Aorta (tissue), 5 donors: ENCODE measurements at regions not wholly inside any gene's neighbourhood (a gene's known extent, or its start where the extent isn't known, plus 50 kb on each side); places are given as distances from the start of the nearest gene placed in this dataset.
"Not testable (repeated sequence)": the region's sequence is repeated elsewhere in the genome, so short reads cannot be mapped to it uniquely, and the experiment has no call there.

Experiments used
- ATAC-seq: fragments of 200-7000 bp; cut with Tn5 transposase; one replicate; pipeline ENCODE4 v1.9.1; 2022; ENCODE audit warnings: moderate library complexity; ENCODE audit not compliant: low FRiP score
- DNase-seq, 2 donors: peaks; one replicate each; pipeline ENCODE4 v3.0.0-alpha.2; 2020
- H3K27ac ChIP-seq, 2 donors: one replicate each; pipeline ENCODE4 v1.5.1; 2013; ENCODE audit warnings: low read length in 2 of 2, mild to moderate bottlenecking in 2 of 2, moderate library complexity in 2 of 2, control low read depth in 1 of 2, inconsistent platforms in 1 of 2, low read depth in 1 of 2
- H3K27me3 ChIP-seq, 2 donors: one replicate each; pipeline ENCODE4 v1.6.1; 2013; ENCODE audit warnings: control low read depth in 1 of 2, low read length in 1 of 2, mild to moderate bottlenecking in 1 of 2, moderate library complexity in 1 of 2; ENCODE audit not compliant: insufficient read depth in 2 of 2, control insufficient read depth in 1 of 2
- H3K36me3 ChIP-seq, 2 donors: one replicate each; pipeline ENCODE4 v1.6.1; 2013; ENCODE audit warnings: control low read depth in 1 of 2, low read length in 1 of 2, mild to moderate bottlenecking in 1 of 2; ENCODE audit not compliant: insufficient read depth in 2 of 2, control insufficient read depth in 1 of 2
- H3K4me1 ChIP-seq, 2 donors: one replicate each; pipeline ENCODE4 v1.6.1; 2013; ENCODE audit warnings: low read length in 2 of 2, control low read depth in 1 of 2, mild to moderate bottlenecking in 1 of 2, moderate library complexity in 1 of 2; ENCODE audit not compliant: insufficient read depth in 2 of 2, control insufficient read depth in 1 of 2
- H3K4me3 ChIP-seq, 2 donors: one replicate each; pipeline ENCODE4 v1.5.1; 2013; ENCODE audit warnings: low read length in 2 of 2, control low read depth in 1 of 2, mild to moderate bottlenecking in 1 of 2
- H3K9me3 ChIP-seq: one replicate; pipeline ENCODE4 v1.6.1; 2013; ENCODE audit warnings: mild to moderate bottlenecking, low read length; ENCODE audit not compliant: control insufficient read depth
- WGBS, 2 donors: extraction: QIAGEN DNeasy Blood & Tissue Kit; methylation state at CpG; one replicate each; pipeline ENCODE4 v1.1.7; 2013; 5-methylcytosine and 5-hydroxymethylcytosine counted together
- intact Hi-C, 2 donors: fragments of 100-400 bp; cut with DNase I; formaldehyde crosslinking; loops; one replicate each; pipeline versions ENCODE4 v1.14.2 to v1.15.0; 2022
- donor health status: healthy with polysubstance abuse.
- donor health status: Bipolar disorder and iron deficiency.
- donor health status: DM: no; HTN: no; CAD: no.
- donor health status: DM: no; HTN: no; CAD: no.
- donor health status: DM: yes; HTN: yes; CAD: no.

DNA sequence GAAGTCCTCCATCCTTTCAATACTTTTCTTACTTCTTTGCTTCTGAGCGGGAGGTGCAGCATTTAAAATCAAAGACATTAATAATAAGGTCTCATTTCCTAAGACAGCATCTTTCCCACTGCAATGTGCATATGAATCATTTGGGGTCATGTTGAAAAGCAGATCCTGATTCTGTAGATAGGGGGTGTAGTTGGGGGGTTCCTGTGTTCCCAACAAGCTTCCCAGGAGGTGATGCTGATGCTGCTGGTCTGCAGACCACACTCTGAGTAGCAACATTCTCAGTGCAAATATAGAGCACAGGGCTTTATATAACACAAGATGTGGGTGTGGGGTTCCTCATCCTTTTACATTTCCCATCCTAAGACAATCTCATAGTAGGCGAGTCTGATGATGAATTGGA lies 126.5 kb upstream of the PALM2AKAP2 start:
- no peak overlapping the region for H3K27ac ChIP-seq
- H3K9me3 ChIP-seq, result no peaks in the 10 kb centered on the region
- no peaks in the 10 kb centered on the region for H3K27me3 ChIP-seq
- ATAC-seq (no peak), DNase-seq (no peak)
- intact Hi-C loops, result loop anchor here (1.0 to 5.0 kb wide), 2 partner anchors 79 to 81 kb away; no protein-coding TSS in a partner anchor
- no peaks in the 10 kb centered on the region for H3K36me3 ChIP-seq
- WGBS, 2 donors, result 71 to 75% methylated on average over 2 of the region's 2 CpGs
- H3K4me1 ChIP-seq, result no peaks in the 10 kb centered on the region
- H3K4me3 ChIP-seq, result no peak overlapping the region

DNA sequence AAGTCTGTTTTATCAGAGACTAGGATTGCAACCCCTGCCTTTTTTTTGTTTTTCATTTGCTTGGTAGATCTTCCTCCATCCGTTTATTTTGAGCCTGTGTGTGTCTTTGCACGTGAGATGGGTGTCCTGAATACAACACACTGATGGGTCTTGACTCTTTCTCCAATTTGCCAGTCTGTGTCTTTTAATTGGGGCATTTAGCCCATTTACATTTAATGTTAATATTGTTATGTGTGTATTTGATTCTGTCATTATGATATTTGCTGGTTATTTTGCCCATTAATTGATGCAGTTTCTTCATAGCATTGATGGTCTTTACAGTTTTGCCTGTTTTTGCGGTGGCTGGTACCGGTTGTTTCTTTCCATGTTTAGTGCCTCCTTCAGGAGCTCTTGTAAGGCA lies 116.0 kb upstream of the PALM2AKAP2 start:
- H3K4me3 ChIP-seq, ATAC-seq, H3K27me3 ChIP-seq, DNase-seq, H3K36me3 ChIP-seq, intact Hi-C loops, H3K9me3 ChIP-seq, H3K4me1 ChIP-seq, H3K27ac ChIP-seq: not testable (repeated sequence)
- 89 to 93% methylated on average over 4 of the region's 4 CpGs for WGBS, 2 donors

DNA sequence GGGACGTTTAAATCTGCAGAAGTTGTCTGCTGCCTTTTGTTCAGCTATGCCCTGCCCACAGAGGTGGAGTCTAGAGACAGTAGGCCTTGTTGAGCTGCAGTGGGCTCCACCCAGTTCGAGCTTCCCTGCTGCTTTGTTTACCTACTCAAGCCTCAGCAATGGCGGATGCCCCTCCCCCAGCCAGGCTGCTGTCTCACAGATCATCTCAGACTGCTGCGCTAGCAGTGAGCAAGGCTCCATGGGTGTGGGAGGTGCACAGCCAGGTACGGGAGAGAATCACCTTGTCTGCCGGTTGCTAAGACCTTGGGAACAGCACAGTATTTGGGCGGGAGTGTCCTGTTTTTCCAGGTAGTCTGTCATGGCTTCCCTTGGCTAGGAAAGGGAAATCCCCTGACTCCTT lies 114.3 kb upstream of the PALM2AKAP2 start:
- intact Hi-C loops, H3K4me3 ChIP-seq, H3K4me1 ChIP-seq, H3K9me3 ChIP-seq, H3K27ac ChIP-seq, DNase-seq, H3K36me3 ChIP-seq, H3K27me3 ChIP-seq, ATAC-seq: not testable (repeated sequence)
- 85 to 87% methylated on average over 7 of the region's 7 CpGs for WGBS, 2 donors

DNA sequence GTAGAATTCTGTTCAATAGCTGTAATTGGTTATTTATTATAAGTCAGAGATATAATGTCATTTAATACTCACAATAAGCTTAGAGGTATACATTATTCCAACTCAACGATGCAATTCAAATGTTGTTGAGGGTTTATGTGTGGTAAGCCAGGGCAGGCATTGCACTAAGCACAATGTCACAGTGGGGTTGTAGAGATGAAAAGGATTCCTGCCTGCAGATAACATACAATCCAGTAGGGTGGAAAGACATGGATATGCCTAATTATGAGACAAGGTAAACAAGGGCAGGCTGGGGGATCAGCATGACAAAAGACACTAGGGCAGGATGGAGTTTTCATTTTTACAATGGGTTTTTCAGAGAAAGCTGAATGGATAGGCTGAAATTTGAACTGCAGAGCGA lies 98.7 kb upstream of the PALM2AKAP2 start:
- Histone ChIP-seq H3K27ac (no peak overlapping the region), H3K36me3 (no peaks in the 10 kb centered on the region), H3K9me3 (no peaks in the 10 kb centered on the region), H3K27me3 (no peaks in the 10 kb centered on the region), H3K4me1 (no peaks in the 10 kb centered on the region), H3K4me3 (no peak overlapping the region)
- DNase-seq, result no peak
- ATAC-seq, result no peak
- 90% methylated on average over 2 of the region's 2 CpGs for WGBS, 2 donors
- intact Hi-C loops, result no loop called here

DNA sequence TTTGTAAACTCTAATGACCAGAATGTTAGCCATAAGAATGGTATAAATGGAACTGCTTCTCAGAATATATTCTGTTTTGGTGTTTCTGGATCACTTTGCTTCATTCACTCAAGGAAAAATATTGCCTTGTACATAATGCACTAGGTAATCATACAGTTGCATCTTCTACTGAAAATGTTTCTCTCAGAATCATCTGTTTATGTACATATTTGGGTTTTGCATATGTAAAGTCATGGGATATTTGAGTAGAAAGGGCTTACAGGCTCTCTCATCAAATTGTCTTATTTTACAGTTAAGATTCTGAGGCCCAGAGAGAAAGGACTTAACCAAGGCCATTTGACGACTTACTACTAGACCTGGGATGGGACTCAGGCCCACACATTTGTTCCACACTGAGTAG lies 97.8 kb upstream of the PALM2AKAP2 start:
- ATAC-seq (no peak), DNase-seq (no peak)
- no peaks in the 10 kb centered on the region for H3K4me1 ChIP-seq
- no peaks in the 10 kb centered on the region for H3K9me3 ChIP-seq
- no peaks in the 10 kb centered on the region for H3K27me3 ChIP-seq
- 97% methylated on average over 1 of the region's 1 CpG for WGBS, 2 donors
- H3K36me3 ChIP-seq, result no peaks in the 10 kb centered on the region
- H3K4me3 ChIP-seq, result no peak overlapping the region
- intact Hi-C loops, result no loop called here
- H3K27ac ChIP-seq, result no peak overlapping the region

DNA sequence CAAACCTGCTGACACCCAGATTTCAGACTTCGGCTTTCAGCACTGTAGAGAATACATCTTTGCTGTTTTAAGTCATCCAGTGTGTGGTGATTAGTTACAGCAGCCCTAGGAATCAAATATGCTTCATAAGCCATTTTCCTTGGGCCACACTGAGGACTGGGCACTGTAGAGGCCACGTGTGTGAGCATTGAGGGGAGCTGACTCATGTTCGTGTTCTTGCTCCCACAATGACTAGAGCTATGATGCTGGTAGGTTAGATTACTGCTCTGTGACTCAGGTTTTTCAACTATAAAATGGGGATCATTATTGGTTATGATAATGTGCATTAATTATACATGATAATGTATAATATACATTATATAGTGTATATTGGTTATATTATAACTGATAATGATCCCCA lies 96.5 kb upstream of the PALM2AKAP2 start:
- Histone ChIP-seq H3K9me3 (no peaks in the 10 kb centered on the region), H3K4me3 (no peak overlapping the region), H3K4me1 (no peaks in the 10 kb centered on the region), H3K36me3 (no peaks in the 10 kb centered on the region), H3K27me3 (no peaks in the 10 kb centered on the region), H3K27ac (no peak overlapping the region)
- ATAC-seq (no peak), DNase-seq (no peak)
- intact Hi-C loops, result no loop called here
- WGBS, 2 donors, result 89 to 96% methylated on average over 3 of the region's 3 CpGs

DNA sequence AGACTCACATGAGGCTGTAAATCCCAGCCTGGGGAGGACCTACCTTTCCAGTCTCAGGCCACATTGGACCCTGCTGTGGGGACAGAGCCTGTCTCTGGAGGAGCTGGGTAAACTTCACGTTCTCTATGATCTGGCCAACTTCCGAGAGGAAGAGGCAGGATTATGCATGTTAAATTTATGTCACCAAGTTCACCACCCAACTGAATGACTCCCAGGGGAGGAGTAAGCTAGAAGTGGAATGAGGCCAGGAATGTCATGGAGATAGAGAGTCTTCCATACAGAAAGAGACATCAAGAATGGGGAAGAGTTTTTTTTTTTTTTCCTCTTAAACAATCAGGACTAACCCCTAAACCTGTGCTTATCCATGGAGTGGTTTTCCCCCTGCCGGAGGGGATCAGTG lies 90.3 kb upstream of the PALM2AKAP2 start:
- Histone ChIP-seq H3K27me3 (no peaks in the 10 kb centered on the region), H3K4me1 (no peaks in the 10 kb centered on the region), H3K4me3 (no peak overlapping the region), H3K36me3 (no peaks in the 10 kb centered on the region), H3K27ac (no peak overlapping the region), H3K9me3 (no peaks in the 10 kb centered on the region)
- DNase-seq, result no peak
- intact Hi-C loops, result no loop called here
- 86 to 90% methylated on average over 3 of the region's 3 CpGs for WGBS, 2 donors
- no peak for ATAC-seq

DNA sequence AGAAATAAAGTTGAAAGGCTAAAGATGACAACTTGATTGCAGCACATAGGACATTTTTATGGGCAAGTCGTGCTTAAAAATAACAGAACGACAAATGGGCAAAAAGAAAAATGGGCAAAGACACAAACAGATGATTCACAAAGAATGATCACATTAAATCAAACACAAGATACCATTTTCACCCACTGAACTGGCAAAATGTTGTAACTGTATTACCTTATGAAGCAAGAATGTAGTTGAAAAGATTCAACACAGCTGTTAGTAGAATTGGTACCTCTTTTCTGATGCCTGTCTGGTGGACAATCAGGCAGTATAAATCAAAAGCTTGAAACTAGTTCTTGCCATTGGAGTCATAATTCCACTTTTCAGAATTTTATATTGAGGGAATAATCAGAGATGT lies 81.0 kb upstream of the PALM2AKAP2 start:
- ATAC-seq (no peak), DNase-seq (no peak)
- Histone ChIP-seq H3K4me3 (no peak overlapping the region), H3K27ac (no peak overlapping the region), H3K9me3 (no peaks in the 10 kb centered on the region), H3K4me1 (no peaks in the 10 kb centered on the region), H3K27me3 (no peaks in the 10 kb centered on the region), H3K36me3 (no peaks in the 10 kb centered on the region)
- intact Hi-C loops, result no loop called here
- WGBS, 2 donors, result 12 to 13% methylated on average over 2 of the region's 2 CpGs

DNA sequence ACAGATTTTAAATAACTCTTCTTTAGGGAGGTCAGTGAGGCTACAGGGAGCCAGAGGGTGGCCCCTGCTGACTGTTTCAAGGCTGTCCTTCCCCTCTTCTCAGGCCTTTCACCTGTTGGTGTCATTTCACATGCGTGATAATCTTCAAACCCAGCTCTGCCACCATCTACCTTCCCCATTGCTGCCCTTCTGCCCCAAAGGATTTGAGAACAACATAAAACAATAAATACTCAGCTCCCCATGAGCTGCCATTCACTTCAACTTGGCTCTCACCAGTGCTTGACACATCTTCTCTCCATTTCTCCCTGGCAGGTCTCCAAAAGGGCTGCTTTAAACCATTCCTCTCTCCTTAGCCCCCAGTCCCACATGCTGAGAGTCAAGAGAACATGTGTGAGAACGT lies 75.5 kb upstream of the PALM2AKAP2 start:
- no peak overlapping the region for H3K4me3 ChIP-seq
- H3K9me3 ChIP-seq, result no peaks in the 10 kb centered on the region
- no peak overlapping the region for H3K27ac ChIP-seq
- 91 to 93% methylated on average over 2 of the region's 2 CpGs for WGBS, 2 donors
- DNase-seq, result no peak
- no peak for ATAC-seq
- intact Hi-C loops, result no loop called here
- H3K36me3 ChIP-seq, result no peaks in the 10 kb centered on the region
- H3K27me3 ChIP-seq, result no peaks in the 10 kb centered on the region
- H3K4me1 ChIP-seq, result peaks cover 3 to 4% of the 10 kb centered on the region in 2 donors
